Hepatic stellate cell (primary cell): ENCODE measurements at regions not wholly inside any gene's neighbourhood (a gene's known extent, or its start where the extent isn't known, plus 50 kb on each side); places are given as distances from the start of the nearest gene placed in this dataset.

Experiments used
- DNase-seq: peaks from one replicate; pipeline ENCODE4 v3.0.0; 2011; ENCODE audit warnings: low spot score

DNA sequence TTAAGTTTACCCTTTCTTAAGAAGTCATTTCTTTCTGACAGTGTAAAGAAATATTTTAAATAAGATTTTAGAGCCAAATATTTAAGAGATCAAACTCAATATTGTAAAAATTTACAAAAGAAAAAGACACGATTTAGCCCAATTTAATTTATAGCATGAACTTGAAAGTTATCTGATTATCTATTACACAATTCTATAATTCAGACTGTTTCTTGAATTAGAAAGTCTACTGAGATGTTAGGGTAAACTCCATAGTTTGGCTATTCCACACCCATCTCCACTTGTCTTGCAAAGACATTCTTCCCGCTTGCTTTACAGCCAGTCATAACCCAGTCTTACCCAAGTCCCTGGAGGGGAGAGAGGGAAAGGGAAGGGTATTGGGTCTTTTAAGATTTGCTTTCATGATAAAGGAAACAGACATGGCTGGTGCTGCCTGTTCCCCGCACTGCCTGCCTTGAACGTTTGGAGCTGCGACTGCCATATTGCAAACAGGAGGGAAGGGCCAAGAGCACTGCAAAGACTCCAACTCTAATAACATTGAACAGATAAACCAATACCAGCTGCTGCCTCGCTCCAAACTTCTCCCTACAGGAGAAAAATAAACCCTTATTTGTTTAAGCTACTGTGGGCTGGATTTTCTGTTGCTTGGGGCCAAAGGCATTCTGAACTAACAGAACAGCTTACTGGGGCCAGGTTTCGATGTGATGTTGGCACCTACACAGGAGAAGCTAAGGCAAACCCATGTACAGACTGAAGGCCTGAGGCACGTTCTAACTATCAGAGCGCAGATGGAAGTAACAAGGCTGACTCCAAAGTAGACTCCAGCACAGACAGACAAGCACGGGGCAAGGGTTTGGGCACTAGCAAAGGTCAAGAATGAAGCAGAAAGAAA is 552.3 kb upstream of the JARID2 start:
- no peak for DNase-seq

GRCh38 chr6:14694308-14694707 is 551.6 kb upstream of the JARID2 start:
- DNase-seq, result no peak

GRCh38 chr6:14695579-14695978 is 550.3 kb upstream of the JARID2 start:
- DNase-seq, result no peak

DNA sequence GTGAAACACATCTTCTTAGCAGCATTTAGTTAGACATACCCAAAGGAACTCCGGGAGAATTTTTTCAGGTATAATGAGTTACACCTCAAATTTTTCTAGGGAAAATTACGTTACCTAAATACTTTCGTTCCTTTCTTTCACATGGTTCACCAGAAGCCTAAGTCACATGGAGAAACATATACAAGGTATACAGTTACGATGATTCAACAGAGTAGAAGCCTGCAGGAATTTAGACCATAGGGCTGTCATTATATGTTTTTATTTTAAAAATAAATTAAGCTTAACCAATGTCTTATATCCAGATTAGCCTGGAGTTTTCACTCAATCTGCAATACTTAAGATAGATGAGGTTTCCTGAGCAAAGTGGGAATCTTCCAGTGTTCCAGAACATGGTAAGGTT is 549.5 kb upstream of the JARID2 start:
- DNase-seq, result no peak

- no peak for DNase-seq
These were observed 548.4 kb upstream of the JARID2 start for GRCh38 chr6:14697427-14697826.

DNA sequence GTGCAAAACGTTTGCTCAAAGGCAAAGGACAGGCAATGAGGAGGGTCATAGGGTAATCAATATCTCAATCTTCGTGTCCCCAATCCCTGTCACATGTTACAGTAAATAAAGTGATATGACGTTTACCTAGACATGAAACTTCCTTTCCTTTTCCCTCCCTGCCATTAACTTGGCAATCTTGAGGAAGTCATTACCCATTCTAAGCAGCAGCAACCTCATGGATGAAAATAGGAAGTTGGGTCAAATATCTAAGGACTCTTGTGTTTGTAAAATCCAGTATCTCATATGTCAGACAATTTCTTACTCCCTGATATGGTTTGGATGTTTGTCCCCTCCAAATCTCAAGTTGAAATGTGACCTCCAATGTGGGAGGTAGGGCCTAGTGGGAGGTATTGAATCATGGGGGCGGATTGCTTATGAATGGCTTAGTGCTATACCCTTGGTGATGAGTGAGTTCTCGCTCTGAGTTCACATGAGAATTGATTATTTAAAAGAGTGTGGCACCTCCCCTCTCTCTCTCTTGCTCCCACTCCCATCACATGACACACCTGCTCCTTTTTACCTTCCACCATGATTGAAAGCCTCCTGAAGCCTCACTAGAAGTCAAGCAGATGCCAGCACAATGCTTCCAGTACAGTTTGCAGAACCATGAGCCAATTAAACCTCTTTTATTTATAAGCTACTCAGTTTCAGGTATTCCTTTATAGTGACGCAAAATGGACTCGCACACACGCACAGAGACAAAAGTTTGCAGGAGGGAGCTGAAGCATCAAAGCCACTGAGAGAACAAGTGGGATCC is 545.9 kb upstream of the JARID2 start:
- DNase-seq, result no peak

GRCh38 chr6:14701946-14702345 is 543.9 kb upstream of the JARID2 start:
- DNase-seq, result no peak

- DNase-seq, result no peak
These were observed 543.2 kb upstream of the JARID2 start for GRCh38 chr6:14702678-14703077.

- DNase-seq, result no peak
These were observed 542.3 kb upstream of the JARID2 start for GRCh38 chr6:14703586-14703985.

- no peak for DNase-seq
These were observed 541.2 kb upstream of the JARID2 start for GRCh38 chr6:14704383-14705271.

DNA sequence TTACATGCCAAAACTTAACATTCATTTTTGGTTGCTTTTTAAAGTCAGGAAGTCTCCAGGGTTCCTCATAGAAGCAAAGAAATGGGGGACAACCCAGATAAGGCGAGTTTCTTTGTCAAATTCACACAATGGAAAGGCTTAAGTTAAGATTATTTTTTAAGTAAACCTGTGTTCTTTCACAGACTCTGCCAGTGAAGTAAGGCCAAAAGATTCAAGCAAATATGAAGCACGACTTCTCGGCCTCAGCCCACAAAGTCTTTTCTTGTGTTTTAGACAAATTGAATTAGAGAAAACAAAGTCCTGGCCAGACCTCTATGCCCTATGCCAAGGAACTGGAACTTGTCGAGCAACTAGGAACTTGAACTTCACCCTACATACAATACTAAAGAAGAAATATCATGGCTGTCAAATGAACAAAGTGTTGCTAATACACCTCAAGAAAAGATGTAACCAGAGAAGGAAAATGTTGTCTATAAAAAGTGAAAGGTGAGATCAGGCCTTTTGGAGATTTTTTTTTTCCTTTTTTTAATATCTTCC is 540.0 kb upstream of the JARID2 start:
- DNase-seq, result no peak

- DNase-seq, result peak; percentile 73
These were observed 539.4 kb upstream of the JARID2 start for GRCh38 chr6:14706378-14706929.

- DNase-seq, result no peak
These were observed 538.6 kb upstream of the JARID2 start for GRCh38 chr6:14707276-14707675.

- no peak for DNase-seq
These were observed 537.9 kb upstream of the JARID2 start for GRCh38 chr6:14707971-14708465.

- peak; percentile 18 for DNase-seq
These were observed 536.7 kb upstream of the JARID2 start for GRCh38 chr6:14709066-14709670.

DNA sequence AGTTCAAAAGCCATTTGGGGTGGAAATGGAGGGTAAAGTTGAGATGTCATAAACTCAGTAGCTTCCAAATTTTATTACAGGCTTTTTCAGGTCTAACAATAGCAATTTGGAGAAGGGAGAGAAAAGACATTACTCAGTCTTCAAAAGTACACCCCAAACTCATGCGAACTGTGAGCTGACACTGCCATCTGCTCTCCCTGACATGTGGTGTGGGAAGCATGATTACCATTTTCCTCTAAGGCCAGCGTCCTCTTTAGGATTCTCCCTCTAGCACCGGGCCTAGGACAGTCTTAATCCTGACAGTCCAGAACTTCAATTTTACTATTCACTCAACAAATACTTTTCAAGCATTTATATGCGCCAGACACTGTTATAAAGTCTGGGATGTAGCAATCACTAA is 536.0 kb upstream of the JARID2 start:
- DNase-seq, result no peak

GRCh38 chr6:14710421-14710820 is 535.4 kb upstream of the JARID2 start:
- DNase-seq, result no peak

DNA sequence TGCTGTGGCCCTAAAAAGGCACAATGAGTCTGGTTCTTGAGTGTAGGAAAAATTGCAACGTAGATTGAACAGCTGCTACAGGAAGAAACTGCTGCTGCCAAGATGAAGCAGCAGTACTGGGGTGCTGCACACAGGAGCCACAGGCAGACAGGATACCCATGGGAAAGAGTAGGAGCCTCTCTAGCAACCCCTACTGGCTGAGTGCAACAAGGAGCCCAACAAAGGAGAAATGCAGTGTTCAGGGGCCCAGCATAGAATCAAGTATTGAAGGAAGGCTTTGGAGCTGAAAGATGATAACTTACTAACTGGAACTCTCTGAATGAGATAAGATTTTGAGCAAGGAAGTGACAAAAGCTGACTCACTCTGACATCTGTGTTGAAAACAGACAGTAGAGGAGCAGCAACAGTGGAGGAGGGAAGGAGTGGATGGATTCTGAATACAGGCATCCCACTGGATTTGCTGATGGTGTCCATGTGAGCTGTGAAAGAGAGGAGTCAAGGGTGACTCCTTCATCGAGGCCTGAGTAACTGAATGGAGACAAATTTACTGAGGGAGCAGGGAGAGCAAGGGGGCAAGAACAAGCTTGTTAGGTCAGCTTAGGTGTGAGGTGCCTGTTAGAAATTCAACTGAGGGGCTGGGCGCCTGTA is 534.7 kb upstream of the JARID2 start:
- peak; percentile 58 for DNase-seq

DNA sequence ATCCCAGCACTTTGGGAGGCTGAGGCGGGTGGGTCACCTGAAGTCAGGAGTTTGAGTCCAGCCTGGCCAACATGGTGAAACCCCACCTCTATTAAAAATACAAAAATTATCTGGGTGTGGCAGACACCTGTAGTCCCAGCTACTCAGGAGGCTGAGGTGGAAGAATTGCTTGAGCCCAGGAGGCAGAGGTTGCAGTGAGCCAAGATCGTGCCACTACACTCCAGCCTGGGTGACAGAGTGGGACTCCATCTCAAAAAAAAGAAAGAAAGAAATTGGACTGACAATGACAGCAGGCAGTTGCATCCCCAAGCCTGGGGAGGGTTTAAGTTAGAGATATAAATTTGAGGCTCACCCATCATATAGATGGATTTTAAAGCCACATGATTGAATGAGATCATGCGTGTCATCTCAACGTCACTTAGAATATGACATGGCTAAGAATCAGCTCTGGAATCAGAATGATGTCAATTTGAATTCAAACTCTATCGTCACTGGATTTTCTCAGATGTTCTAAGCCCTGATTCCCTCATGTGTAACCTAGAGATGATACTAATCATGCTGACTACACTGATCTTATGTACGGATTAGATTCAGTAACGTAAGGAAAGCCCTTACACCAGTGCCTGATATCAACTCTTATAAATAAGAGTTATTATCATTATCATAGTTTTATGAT is 534.0 kb upstream of the JARID2 start:
- DNase-seq, result no peak
